HG03571 (cell line): ENCODE measurements at regions not wholly inside any gene's neighbourhood (a gene's known extent, or its start where the extent isn't known, plus 50 kb on each side); places are given as distances from the start of the nearest gene placed in this dataset.

Experiments used
- ATAC-seq: cut with Tn5 transposase; IDR thresholded peaks from one replicate; pipeline ENCODE4 v1.9.1; 2021; ENCODE audit not compliant: unreplicated experiment

DNA sequence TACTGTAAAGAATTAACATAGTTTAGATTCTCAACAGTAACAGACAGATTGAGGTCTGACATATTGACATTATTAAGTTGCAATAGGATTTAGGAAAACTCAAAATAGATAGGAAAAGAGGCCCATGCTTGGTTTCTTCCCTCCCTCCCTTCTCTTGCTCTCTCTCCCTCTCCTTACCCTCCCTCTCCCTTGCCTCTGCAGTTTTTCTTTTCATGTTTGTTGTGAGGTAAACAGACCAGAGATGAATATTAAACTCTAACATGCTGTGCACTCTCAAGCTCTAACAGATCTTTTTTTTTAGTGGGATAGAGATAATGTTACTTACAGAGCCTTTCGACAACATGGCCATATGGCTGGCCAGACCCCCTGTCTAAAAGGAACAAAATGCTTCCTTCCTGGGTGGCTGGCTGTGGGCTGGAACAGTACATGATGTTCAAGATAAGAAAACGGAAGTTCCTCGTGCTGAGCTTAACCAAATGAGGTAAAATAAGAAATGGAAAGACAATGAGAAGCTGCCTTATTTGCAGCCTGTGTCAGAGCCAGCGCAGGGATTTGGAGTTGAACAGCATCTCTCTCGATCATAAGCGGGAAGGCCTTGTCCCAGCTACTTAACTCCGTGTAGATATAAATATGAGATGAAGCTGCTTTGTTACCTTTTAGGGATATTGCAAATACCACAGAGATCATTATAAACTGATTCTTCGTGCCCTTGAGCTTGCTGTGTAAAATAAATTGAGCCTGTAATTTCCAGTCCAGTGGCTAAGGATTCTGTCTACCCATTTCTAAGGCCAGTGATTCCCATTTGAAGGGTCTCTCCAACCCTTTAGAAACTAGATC is 391.9 kb upstream of the NPVF start:
- ATAC-seq = no peak

DNA sequence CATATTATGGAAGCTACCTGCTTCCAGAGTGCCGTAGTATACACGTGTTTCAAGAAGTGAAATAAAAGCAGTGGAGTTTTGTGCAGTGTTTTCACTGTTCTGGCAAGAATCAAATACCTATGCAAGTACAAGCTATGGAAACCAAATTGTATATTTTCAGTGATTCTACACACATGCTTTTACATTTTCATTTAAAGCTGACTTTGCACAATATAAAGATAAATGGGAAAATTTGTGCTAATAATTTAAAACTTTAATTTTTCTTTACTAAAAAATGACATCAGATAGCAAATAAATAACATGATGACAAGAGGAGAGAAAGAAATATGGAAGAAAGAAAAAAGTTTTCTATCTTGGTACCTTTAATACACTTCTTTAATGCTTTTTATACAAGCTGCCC is 393.7 kb upstream of the NPVF start:
- no peak for ATAC-seq

DNA sequence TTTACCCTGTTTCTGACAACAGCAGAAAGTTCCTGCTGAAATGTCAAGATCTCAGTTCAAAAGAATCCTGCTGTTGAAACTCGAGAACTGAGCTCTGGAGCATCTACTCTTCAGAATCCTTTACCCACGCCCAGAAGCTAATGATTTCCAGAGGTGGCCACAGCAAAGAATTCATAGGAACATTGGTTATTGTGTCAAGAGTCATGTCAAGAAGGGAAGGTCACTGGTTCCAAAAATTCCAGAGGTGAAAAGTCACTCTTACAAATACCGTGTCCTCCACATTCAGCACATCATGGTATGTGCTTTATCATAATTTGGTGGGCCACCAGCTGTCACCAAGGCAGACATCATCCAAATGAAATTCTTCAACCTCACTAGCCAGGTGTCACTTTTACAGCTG is 394.4 kb upstream of the NPVF start:
- ATAC-seq = no peak

DNA sequence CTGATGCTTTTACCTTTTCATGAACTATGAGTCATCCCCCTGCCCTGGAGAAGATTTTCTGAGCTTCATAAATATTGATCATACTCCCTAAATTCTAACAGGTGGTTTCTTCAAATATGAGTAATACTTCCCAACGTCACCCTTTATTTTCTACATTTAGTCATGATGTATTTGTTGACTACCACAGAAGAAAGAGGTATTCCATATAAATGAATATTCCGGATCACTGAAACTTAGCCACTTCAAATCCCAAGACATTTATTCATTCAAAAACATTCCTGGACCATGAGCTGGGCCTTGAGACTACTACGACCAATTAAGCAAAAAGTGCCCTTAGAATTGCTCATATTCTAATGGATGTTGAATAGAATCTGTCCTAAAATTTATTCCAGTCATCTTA is 395.8 kb upstream of the NPVF start:
- ATAC-seq = no peak

DNA sequence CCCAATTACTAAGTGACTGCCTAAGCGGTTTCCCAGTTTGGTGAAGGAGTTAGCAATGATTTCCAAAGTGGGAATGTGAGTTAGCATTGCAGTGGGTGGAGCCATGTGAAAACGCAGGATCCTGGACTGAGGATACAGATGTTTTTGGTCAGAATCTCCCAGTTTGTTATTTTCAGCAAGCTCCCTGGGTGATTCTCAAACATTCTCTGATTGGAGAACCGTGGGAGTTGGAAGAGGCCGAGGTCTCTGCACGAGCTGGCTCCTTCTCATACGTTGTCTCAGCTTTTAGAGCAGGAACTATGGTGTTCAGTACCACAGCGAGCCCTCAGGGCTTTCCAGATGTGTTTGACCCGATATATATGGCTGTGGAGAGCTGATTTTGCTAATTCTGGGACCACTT is 396.5 kb upstream of the NPVF start:
- no peak for ATAC-seq

DNA sequence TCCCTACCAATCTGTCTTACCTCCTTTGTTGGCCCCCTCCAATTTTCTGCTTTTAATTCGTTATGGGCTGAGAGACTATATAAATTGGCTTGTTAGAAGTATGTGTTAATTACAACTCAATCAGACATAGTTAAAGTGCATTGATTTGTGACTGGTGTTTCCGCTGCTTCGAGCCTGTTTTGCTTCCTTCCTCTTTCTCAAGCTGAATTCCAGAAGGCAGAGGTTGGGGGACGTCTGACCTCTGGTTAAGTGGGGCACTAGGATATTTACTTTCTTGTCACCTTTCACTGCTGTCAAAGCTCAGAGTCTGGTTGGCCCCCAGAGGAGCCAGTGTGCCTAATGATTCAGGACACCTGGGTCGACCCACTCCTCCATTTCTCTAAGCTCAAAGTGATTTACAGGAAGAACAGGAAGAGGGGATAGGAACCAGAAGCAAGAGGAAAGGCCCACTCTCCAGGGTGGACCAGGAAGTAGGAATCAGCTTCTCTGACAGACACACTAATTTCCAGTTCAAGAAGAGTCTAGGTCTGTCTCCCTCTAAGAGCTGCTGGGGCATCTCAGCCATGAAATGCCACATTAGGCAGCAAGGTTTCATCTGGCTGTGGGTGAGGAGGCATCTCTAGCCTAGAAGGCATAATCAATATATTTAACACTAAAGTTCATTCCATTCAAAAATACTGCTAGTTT is 397.2 kb upstream of the NPVF start:
- ATAC-seq = no peak

DNA sequence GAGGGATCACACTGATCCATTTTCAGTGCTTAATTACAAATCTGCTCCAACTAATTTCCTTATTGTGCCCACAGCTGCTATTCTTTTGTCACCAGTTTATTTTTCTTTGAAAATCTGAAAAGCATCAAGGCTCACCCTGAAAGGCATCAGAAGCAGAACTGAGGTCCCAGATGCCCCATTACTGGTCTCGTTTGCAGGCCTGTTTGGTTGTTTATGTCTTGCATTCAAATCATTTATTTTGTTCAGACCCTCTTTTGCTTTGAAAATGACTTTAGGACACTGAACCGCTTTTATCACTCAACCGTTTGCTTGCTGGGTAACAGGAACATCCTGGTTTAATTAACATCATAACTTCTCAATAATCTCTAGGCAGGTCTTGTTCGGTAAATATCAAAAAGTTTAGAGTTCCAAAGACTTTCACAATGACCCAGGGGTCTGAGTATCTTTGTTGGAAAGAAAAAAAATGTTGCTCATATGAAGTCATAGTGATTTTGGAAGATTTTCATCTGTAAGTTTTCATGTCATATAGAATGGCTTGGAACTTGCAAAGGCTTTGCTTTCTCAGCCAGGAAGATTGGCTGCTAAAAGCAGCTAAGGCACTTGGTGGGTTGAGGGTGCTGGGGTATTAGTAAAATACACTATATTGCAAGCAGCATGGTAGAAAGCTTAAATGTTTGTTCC is 398.3 kb upstream of the NPVF start:
- no peak for ATAC-seq

DNA sequence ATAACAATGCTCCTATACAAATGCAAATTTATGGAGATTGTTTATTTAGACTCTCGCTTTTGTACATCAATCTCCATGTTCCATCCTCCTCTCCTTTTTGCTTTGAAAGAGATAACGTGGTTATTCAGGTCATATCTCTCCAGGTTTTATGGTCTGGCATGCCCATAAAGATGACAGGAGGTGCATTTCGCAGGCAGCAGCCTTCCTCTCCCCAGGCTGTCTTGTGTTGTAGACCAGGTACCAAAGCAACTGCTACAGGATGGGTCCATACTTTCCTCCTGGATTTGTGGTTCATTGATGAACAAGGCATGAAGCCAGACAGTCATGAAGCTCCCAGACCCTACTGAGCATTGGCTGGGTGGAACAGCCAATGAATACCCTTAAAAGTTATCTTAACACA is 400.2 kb upstream of the NPVF start:
- no peak for ATAC-seq

DNA sequence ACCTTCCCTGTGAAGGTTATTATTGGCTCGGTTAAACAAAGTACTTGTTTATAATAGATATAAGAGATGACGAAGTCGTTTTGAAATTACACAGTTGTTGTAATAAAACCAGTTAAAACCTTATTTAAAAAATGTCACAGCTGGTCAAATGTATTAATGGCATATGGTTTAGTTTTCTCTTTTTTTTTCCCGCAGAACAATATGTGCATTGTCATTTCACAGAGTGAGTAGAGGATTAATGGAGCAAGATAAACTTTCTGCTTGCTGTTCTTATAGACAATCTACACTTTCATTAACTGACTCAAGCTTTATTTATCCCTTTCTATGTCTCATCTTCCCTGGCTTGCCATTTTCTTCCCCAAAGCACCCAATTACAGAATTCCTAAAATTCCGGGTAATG is 404.3 kb upstream of the NPVF start:
- no peak for ATAC-seq

DNA sequence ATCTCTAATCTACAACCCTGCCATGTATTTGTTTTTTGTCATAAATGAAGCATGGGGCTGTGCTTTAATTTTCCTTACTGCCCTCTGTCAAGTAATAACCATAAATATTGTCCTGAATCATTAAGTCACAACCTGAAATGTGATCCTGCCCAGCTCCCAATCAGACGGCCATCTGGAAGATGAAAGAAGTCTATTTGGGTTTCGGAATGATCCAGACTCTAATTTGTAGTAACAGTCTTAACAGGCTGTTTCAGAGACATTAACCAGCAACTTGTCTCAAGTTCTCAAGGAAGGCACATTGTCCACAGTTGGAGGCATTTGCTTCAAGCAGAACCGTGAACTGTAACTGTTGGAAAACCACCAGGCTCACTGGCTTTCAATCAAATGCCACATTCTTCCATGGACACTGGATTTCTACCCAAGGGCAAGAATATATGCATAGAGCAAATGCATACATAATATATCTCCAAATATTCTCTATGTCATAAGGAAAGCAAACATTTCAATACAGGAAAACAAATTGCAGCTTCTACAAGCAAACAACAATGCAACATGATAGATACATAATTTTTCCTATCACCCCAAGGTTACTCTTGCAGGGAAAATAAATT is 405.2 kb upstream of the NPVF start:
- no peak for ATAC-seq

DNA sequence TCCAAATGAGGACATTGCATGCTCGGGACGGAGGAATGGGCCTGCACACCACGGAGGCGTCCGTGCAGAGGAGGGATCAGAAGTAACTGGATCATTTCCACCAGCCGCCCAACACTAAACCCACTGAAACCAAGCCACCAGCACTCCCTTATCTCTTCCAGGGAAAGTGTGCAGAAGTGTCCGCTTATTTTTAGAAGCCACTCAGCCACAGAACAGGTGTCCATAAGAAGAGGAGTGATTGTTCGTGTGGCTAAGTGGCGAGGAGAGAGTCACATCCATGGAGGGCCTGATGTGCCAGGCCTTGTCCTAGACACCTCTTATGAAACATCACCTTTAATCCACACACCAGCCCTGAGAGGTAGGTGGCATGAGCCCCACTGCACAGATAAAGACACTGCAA is 407.9 kb upstream of the NPVF start:
- no peak for ATAC-seq

DNA sequence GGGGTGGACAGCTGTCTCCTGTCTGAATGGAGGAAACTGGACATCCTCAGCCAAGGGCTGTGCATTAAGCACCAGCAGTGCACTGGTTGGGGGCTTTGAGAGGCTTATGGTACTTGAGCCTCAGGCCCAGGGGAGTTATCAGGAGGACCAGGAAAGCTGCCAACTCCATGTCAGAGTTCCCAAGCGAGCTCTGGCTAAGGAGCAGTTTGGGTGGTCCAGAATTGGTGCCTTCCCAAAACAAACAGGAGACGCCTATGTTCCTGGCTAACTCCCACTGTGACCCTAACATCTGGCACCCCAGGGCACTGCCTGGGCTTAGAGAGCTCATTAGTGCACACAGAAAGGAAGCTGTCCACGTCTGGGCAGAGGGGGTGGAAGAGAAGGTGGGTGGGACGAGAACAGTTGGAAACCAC is 408.6 kb upstream of the NPVF start:
- no peak for ATAC-seq

DNA sequence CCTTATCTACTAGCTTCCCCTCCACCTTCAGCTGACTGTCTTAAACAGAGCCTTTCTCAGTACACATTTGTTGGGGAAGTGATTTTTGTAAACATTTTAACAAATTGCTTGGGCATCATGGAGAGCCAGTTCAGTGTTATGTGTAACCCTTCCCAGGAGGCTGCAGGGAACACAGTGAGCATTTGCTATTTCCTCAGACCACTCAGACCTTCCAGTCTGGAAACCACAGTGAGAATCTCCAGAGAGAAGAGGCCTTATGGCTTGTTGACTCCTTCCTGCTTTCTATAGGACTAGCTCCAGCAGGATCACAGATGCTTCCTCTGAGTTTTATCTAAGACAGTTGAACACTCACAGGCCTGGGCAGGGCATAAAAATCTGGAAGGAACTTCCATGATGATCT is 409.8 kb upstream of the NPVF start:
- ATAC-seq = no peak

DNA sequence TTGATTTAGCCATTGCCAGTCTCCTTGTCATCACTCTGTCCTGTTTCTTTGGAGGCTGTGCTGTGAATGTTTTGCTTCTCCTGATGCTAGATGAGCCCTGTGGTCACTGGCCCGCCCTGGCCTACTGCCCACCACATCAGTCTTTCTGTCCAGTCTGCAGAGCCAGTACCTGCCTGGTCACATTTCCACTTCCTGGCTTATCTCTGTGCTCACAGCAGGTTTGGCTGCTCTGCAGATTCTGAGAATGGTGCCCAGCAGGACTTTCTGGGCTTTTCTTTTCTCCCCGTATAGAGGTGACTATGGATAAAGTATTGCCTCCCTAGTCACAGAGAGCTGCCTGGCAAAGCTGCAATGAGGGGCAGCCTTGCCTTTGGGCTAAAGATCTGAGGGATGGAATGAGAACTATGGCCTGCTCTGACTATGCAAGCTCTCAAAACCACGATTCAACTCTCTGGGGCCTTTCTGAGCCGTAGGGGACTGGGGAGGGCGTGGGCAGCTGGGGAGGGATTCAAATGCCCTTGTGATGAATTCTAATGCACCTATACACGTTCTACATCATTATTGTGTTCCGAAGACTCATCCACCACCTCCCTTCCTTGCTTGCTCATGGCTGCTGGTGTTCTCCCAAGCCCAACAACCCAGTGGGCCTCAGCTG is 410.4 kb upstream of the NPVF start:
- no peak for ATAC-seq

DNA sequence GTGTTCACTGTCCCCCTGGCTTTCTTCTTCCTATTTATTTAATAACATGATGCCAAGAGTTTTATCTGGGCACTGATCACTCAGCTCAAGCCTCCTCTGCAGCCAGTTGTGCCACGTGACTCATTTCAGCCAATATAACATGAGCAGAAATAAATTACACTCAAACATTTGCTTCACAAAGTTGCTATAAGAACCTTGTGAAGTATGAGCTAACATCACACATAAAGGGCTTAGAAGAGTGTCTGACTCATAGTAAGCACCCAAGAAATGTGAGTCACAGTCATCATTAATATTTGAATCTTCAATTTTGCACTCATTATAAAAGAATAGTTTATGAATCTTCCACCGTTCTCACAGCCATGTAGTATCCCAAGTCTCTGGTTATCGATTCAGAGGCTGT is 414.6 kb upstream of the NPVF start:
- ATAC-seq = no peak

DNA sequence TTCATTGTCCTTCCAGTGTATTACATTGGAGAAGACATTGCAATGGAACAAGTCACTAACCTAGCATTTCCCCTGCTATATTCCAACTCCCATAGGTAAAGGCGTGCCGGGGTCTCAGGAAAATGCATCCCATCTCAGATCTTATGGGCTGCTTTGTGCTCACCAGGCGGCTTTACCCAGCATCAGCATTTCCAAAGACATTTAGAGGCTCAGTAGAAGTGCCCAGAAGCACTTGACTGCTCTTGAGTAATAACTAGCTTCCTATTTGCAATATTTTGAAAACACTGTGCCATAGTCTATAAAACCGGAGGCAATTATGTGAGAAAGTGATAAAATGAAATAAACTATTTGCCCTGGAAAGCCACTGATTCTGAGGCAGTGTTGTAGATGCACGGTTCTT is 415.0 kb upstream of the NPVF start:
- ATAC-seq = no peak

DNA sequence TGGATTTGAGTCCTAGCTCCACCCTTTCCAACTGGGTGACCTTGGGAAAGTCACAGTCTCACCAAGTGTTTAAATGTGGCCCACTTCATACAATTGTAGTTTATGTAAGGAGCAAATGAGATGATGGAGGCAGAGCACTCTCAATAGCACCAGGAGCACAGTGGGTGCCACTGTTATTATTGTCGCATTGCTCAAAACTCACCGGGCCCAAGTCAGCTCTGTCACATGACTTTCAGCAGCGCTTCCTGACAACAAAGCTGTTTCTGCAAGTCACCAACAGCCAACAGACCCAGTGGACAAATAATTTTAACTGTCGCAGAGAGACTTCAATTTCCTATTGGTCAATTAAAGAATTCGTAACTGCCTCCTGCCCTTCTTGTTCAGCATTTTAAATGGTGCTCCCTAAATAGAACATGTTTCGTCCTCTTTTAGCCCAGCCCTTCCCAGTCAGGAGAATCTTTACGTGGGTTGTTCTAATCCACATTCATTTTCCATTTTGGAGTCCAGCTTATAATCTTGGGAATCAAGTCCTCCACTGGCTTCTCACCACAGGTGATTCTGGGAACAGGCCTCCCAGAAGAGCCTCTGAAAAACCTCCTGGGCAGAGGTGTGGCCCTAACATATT is 415.6 kb upstream of the NPVF start:
- no peak for ATAC-seq

DNA sequence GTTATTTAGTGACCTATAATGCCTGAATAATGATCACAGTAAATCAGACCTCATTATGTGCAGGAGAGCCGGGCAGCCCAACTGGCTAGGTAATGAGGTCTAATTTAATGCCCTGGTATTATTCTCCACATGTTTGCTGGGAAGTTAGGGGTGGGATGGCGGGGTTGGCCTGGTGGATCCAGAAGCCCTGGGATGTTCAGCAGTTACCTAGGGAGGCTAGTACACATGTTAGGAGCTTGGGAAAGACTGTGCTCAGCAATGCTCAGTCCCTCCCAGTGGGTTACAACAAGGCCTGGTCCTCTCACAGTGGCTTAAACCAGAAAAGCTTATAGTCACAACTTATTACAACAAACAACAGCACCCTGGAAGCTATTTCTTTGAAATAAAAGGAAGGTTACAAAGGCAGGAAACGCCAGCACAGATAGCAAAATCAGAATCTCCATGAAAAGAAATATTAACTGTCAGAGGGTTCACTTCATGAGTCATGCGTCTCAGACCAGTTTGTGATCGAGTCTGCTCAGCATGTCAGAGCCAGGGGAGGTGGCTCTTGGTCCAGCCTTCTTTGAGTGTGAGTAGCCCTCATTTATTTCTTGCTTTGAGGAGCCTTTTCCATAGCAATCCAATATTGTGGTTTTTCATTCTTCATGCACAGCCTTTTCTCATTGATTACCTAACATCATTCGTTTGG is 418.6 kb upstream of the NPVF start:
- ATAC-seq = no peak

DNA sequence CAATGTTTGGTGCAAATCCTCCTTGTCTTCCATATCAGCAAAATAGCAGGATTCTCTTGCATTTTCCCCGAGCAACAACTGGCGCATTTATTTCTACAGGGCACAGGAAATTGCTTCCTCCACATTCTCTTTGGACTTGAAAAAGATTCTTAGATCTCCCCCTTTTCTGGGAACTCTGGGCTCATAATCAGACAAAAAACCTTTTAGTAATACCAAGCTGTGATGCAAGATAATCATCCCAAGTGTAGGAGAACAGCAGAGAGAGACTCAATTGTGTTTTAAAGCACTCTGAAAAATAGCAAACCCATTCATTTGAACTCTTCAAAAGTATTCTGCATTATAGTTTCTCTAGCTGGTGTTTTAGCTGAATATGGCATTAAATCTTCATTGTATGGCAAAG is 419.6 kb upstream of the NPVF start:
- ATAC-seq = no peak

DNA sequence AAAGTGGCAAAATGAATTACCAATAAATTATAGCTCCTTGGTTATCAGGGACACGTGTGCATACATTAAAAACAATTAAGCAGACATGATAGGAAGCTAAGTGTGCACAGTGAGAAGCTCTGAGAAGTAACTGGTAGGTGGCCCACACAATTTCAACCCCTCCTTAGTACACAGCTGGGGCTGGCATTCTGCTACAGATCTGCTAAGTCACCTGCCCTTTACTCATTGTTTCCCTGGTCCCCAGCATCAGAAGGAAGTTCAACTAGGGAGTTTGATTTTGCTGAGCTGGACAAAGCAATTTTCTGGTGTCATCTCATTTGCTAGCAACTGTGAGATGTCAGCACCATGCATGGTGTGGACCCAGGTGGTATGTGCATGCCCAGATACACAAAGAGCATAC is 424.1 kb upstream of the NPVF start:
- no peak for ATAC-seq
